ENCODE measurements at regions not wholly inside any gene's neighbourhood (a gene's known extent, or its start where the extent isn't known, plus 50 kb on each side); places are given as distances from the start of the nearest gene placed in this dataset.

- no peak for DNase-seq
These were observed 141.3 kb downstream of the IRX1 start for GRCh38 chr5:3736926-3737325.

GRCh38 chr5:3738919-3739318, 143.3 kb downstream of the IRX1 start:
- no peak for DNase-seq

- no peak for DNase-seq
These were observed 145.1 kb downstream of the IRX1 start for GRCh38 chr5:3740546-3741373.

- no peak for DNase-seq
These were observed 145.7 kb downstream of the IRX1 start for GRCh38 chr5:3741374-3741770.

GRCh38 chr5:3742750-3743149, 147.1 kb downstream of the IRX1 start:
- no peak for DNase-seq

GRCh38 chr5:3751846-3752245, 156.2 kb downstream of the IRX1 start:
- no peak for DNase-seq

GRCh38 chr5:3778000-3778550, 182.4 kb downstream of the IRX1 start:
- no peak for DNase-seq

GRCh38 chr5:3778945-3779344, 183.3 kb downstream of the IRX1 start:
- no peak for DNase-seq

GRCh38 chr5:3780278-3780677, 184.6 kb downstream of the IRX1 start:
- no peak for DNase-seq

- DNase-seq = no peak
These were observed 185.3 kb downstream of the IRX1 start for GRCh38 chr5:3780907-3781306.

- DNase-seq = no peak
These were observed 189.2 kb downstream of the IRX1 start for GRCh38 chr5:3784854-3785253.

- DNase-seq = no peak
These were observed 190.5 kb downstream of the IRX1 start for GRCh38 chr5:3786165-3786564.

GRCh38 chr5:3786891-3787430, 191.3 kb downstream of the IRX1 start:
- no peak for DNase-seq

GRCh38 chr5:3787604-3788003, 192.0 kb downstream of the IRX1 start:
- DNase-seq = no peak

- no peak for DNase-seq
These were observed 194.0 kb downstream of the IRX1 start for GRCh38 chr5:3789519-3790193.

GRCh38 chr5:3793162-3793561, 197.5 kb downstream of the IRX1 start:
- DNase-seq = no peak

- DNase-seq = no peak
These were observed 199.0 kb downstream of the IRX1 start for GRCh38 chr5:3794611-3795010.

- no peak for DNase-seq
These were observed 201.1 kb downstream of the IRX1 start for GRCh38 chr5:3796736-3797135.

GRCh38 chr5:3801967-3802366, 206.3 kb downstream of the IRX1 start:
- no peak for DNase-seq

- no peak for DNase-seq
These were observed 213.8 kb downstream of the IRX1 start for GRCh38 chr5:3809455-3809854.

- no peak for DNase-seq
These were observed 215.5 kb downstream of the IRX1 start for GRCh38 chr5:3811116-3811515.

GRCh38 chr5:3818624-3819023, 223.0 kb downstream of the IRX1 start:
- no peak for DNase-seq

GRCh38 chr5:3825531-3826451, 230.2 kb downstream of the IRX1 start:
- DNase-seq = no peak

All from NCI-H226 (cell line).